ENCODE measurements at regions not wholly inside any gene's neighbourhood (a gene's known extent, or its start where the extent isn't known, plus 50 kb on each side); places are given as distances from the start of the nearest gene placed in this dataset.

- H3K4me3 ChIP-seq: no peak overlapping the region
- H3K4me1 ChIP-seq (ENCODE audit: insufficient read depth): no peaks in the 10 kb centered on the region
- no peak overlapping the region for H3K4me2 ChIP-seq
- no peaks in the 10 kb centered on the region for H3K36me3 ChIP-seq (ENCODE audit: insufficient read depth)
- DNase-seq (ENCODE audit: low spot score) (no peak), ATAC-seq (no peak)
- no peak for TF ChIP-seq STAT1 (IDR thresholded peaks at IDR 0.05; ENCODE audit: unreplicated experiment)
- no peak for TF ChIP-seq ZNF462 (CRISPR knock-in tag; IDR thresholded peaks at IDR 0.05)
- no peak overlapping the region for H3K27ac ChIP-seq (ENCODE audit: low read depth)
- H3K4me3 Mint-ChIP-seq: no peak overlapping the region
- no peaks in the 10 kb centered on the region for H3K27me3 ChIP-seq (ENCODE audit: insufficient read depth)
- peaks cover 1% of the 10 kb centered on the region for H3K27me3 Mint-ChIP-seq (ENCODE audit: insufficient read depth, low read depth, poor library complexity)
- H3K9me3 Mint-ChIP-seq: peaks cover 6% of the 10 kb centered on the region
- H3K36me3 Mint-ChIP-seq (ENCODE audit: low read depth): no peaks in the 10 kb centered on the region
- H3K27ac Mint-ChIP-seq: no peak overlapping the region
- no peaks in the 10 kb centered on the region for H3F3A ChIP-seq (replicated peaks; ENCODE audit: low read depth)
- H4K20me1 ChIP-seq (replicated peaks; ENCODE audit: insufficient read depth): no peaks in the 10 kb centered on the region
- H3K79me2 ChIP-seq (replicated peaks; ENCODE audit: insufficient read depth): no peaks in the 10 kb centered on the region
- 0 out of 2 replicates have a peak, but pooled peaks cover 9% of the 10 kb centered on the region for H3K9me2 ChIP-seq (ENCODE audit: insufficient read depth)
- H3K4me1 Mint-ChIP-seq: 0 out of 3 replicates have a peak, but pooled peaks cover 3% of the 10 kb centered on the region
- no peak overlapping the region for H2AFZ ChIP-seq
Measured at GRCh38 chr10:2943932-2944614, 123.3 kb upstream of the PFKP start.

- Mint-ChIP-seq H3K27me3 (ENCODE audit: insufficient read depth, low read depth, poor library complexity) (peaks cover 1% of the 10 kb centered on the region), H3K4me3 (no peak overlapping the region), H3K9me3 (peaks cover 6% of the 10 kb centered on the region), H3K4me1 (no peaks in the 10 kb centered on the region), H3K27ac (no peak overlapping the region), H3K36me3 (ENCODE audit: low read depth) (no peaks in the 10 kb centered on the region)
- Histone ChIP-seq H3K9me2 (ENCODE audit: insufficient read depth) (0 out of 2 replicates have a peak, but pooled peaks cover 9% of the 10 kb centered on the region), H3K27me3 (ENCODE audit: insufficient read depth) (no peaks in the 10 kb centered on the region), H4K20me1 (replicated peaks; ENCODE audit: insufficient read depth) (no peaks in the 10 kb centered on the region), H2AFZ (0 out of 2 replicates have a peak overlapping the region, but pooled peaks have one; percentile 7), H3K4me2 (no peak overlapping the region), H3K79me2 (replicated peaks; ENCODE audit: insufficient read depth) (no peaks in the 10 kb centered on the region), H3K4me3 (no peak overlapping the region), H3K36me3 (ENCODE audit: insufficient read depth) (no peaks in the 10 kb centered on the region), H3K4me1 (ENCODE audit: insufficient read depth) (no peaks in the 10 kb centered on the region), H3F3A (replicated peaks; ENCODE audit: low read depth) (no peaks in the 10 kb centered on the region), H3K27ac (ENCODE audit: low read depth) (no peak overlapping the region)
- no peak for ATAC-seq
- no peak for DNase-seq (ENCODE audit: low spot score)
- no peak for TF ChIP-seq ZNF114 (CRISPR knock-in tag; IDR thresholded peaks at IDR 0.05)
Measured at GRCh38 chr10:2942938-2943337, 124.4 kb upstream of the PFKP start.
